Gastroesophageal sphincter (tissue), 3 donors: ENCODE measurements at regions not wholly inside any gene's neighbourhood (a gene's known extent, or its start where the extent isn't known, plus 50 kb on each side); places are given as distances from the start of the nearest gene placed in this dataset.

Experiments used
- CTCF ChIP-seq, 4 experiments: fragments of 200-600 bp in 2 of 4; fragments of 450-650 bp in 2 of 4; sonication (generic) in 1 of 4; IDR thresholded peaks; one replicate each; pipeline ENCODE4 v1.5.1; 2017 to 2019; ENCODE audit warnings: antibody characterized with exemption in 4 of 4, mild to moderate bottlenecking in 2 of 4, moderate library complexity in 2 of 4
- POLR2A ChIP-seq, 2 donors: fragments of 450-650 bp; IDR thresholded peaks; one replicate each; pipeline ENCODE4 v1.6.1; 2017; ENCODE audit warnings: antibody characterized with exemption in 2 of 2, mild to moderate bottlenecking in 2 of 2, moderate library complexity in 1 of 2

GRCh38 chr7:22610951-22611757 lies 111.2 kb upstream of the STEAP1B start:
- no peak for TF ChIP-seq CTCF (IDR thresholded peaks at IDR 0.05)
- no peak for TF ChIP-seq POLR2A (IDR thresholded peaks at IDR 0.05)
